ENCODE measurements at regions not wholly inside any gene's neighbourhood (a gene's known extent, or its start where the extent isn't known, plus 50 kb on each side); places are given as distances from the start of the nearest gene placed in this dataset.
A peak's percentile ranks its signal among the peaks of the same experiment; 100 is the strongest.
"Not testable (repeated sequence)": the region's sequence is repeated elsewhere in the genome, so short reads cannot be mapped to it uniquely, and the experiment has no call there.

- H3K27me3 ChIP-seq; H3K27ac ChIP-seq; H3K4me1 ChIP-seq; H3K36me3 ChIP-seq; ATAC-seq; intact Hi-C loops (cut with DNase I): not testable (repeated sequence)
- peak in 1 of 4 donors; percentile 61 for DNase-seq
- peaks cover 0 to 25% of the 10 kb centered on the region in 2 donors for H3K9me3 ChIP-seq
- H3K4me3 ChIP-seq = peak overlapping the region in 1 of 2 donors; percentile 24
Observed at GRCh38 chr9:64016246-64016645, 1268.8 kb downstream of the FOXD4L5 start.

GRCh38 chr9:64015136-64015535 lies 1269.9 kb downstream of the FOXD4L5 start:
- no peaks in the 10 kb centered on the region for H3K4me1 ChIP-seq
- ATAC-seq = no peak
- TF ChIP-seq, protein P1, sequence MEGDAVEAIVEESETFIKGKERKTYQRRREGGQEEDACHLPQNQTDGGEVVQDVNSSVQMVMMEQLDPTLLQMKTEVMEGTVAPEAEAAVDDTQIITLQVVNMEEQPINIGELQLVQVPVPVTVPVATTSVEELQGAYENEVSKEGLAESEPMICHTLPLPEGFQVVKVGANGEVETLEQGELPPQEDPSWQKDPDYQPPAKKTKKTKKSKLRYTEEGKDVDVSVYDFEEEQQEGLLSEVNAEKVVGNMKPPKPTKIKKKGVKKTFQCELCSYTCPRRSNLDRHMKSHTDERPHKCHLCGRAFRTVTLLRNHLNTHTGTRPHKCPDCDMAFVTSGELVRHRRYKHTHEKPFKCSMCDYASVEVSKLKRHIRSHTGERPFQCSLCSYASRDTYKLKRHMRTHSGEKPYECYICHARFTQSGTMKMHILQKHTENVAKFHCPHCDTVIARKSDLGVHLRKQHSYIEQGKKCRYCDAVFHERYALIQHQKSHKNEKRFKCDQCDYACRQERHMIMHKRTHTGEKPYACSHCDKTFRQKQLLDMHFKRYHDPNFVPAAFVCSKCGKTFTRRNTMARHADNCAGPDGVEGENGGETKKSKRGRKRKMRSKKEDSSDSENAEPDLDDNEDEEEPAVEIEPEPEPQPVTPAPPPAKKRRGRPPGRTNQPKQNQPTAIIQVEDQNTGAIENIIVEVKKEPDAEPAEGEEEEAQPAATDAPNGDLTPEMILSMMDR (IDR thresholded peaks at IDR 0.05) = no peak
- no peak overlapping the region for H3K4me3 ChIP-seq
- no peak overlapping the region for H3K27ac ChIP-seq
- no peaks in the 10 kb centered on the region for H3K27me3 ChIP-seq
- H3K36me3 ChIP-seq = no peaks in the 10 kb centered on the region
- DNase-seq = peak in 1 of 4 donors; percentile 62
- H3K9me3 ChIP-seq = peaks cover 0 to 18% of the 10 kb centered on the region in 2 donors
- intact Hi-C loops (cut with DNase I) = no loop called here

DNA sequence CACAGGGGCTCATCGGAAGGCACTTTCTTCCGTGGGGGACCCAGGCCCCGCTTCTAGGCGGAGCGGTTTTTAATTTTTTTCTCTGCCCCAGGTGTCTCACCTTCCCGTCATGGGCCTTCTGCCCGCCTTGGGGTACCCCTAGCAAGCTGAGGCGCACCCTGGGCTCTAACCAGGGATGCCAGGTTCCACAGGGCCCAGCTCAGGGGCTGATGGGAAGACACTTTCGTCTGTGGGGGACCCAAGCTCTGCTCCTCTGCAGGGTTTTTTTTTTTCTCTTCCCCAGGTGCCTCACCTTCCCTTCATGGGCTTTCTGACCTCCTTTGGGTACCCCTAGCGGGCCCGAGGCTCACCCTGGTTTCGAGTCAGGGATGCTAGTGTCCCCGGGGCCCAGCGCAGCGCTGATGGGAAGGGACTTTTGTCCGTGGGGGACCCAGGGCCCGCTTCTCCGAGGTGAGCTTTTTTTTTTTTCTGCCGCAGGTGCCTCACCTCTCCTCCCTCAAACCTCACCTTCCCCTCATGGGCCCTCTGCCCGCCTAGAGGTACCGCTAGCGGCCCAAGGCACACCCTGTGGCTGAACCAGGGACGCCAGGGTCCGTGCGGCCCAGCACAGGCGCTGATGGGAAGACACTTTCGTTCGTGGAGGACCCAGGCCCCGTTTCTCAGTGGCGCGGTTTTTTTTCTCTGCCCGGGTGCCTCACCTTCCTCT lies 1270.5 kb downstream of the FOXD4L5 start:
- ATAC-seq; H3K27me3 ChIP-seq; H3K27ac ChIP-seq; H3K36me3 ChIP-seq; H3K4me1 ChIP-seq; intact Hi-C loops (cut with DNase I); H3K4me3 ChIP-seq: not testable (repeated sequence)
- peaks cover 0 to 18% of the 10 kb centered on the region in 2 donors for H3K9me3 ChIP-seq
- DNase-seq = peak in 1 of 4 donors; percentile 53

GRCh38 chr9:64013122-64013521 lies 1271.9 kb downstream of the FOXD4L5 start:
- H3K4me1 ChIP-seq; H3K27ac ChIP-seq; DNase-seq; intact Hi-C loops (cut with DNase I); H3K27me3 ChIP-seq; H3K4me3 ChIP-seq; ATAC-seq; H3K36me3 ChIP-seq: not testable (repeated sequence)
- peaks cover 0 to 18% of the 10 kb centered on the region in 2 donors for H3K9me3 ChIP-seq

GRCh38 chr9:64012014-64012413 lies 1273.0 kb downstream of the FOXD4L5 start:
- H3K36me3 ChIP-seq; ATAC-seq; H3K27me3 ChIP-seq; DNase-seq; H3K4me1 ChIP-seq; H3K4me3 ChIP-seq; intact Hi-C loops (cut with DNase I); H3K27ac ChIP-seq: not testable (repeated sequence)
- peaks cover 0 to 18% of the 10 kb centered on the region in 2 donors for H3K9me3 ChIP-seq

DNA sequence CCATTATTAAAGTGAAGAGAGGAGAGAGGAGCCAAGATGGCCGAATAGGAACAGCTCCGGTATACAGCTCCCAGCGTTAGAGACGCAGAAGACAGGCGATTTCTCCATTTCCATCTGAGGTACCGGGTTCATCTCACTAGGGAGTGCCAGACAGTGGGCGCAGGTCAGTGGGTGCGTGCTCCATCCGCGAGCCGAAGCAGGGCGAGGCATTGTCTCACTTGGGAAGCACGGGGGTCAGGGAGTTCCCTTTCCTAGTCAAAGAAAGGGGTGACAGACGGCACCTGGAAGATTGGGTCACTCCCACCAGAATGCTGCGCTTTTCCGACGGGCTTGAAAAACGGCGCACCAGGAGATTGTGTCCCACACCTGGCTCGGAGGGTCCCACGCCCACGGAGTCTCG lies 1305.3 kb downstream of the FOXD4L5 start:
- H3K4me3 ChIP-seq; intact Hi-C loops (cut with DNase I); DNase-seq; H3K36me3 ChIP-seq; H3K27ac ChIP-seq; ATAC-seq; H3K27me3 ChIP-seq; H3K9me3 ChIP-seq; H3K4me1 ChIP-seq: not testable (repeated sequence)
